ENCODE measurements at regions not wholly inside any gene's neighbourhood (a gene's known extent, or its start where the extent isn't known, plus 50 kb on each side); places are given as distances from the start of the nearest gene placed in this dataset.

DNA sequence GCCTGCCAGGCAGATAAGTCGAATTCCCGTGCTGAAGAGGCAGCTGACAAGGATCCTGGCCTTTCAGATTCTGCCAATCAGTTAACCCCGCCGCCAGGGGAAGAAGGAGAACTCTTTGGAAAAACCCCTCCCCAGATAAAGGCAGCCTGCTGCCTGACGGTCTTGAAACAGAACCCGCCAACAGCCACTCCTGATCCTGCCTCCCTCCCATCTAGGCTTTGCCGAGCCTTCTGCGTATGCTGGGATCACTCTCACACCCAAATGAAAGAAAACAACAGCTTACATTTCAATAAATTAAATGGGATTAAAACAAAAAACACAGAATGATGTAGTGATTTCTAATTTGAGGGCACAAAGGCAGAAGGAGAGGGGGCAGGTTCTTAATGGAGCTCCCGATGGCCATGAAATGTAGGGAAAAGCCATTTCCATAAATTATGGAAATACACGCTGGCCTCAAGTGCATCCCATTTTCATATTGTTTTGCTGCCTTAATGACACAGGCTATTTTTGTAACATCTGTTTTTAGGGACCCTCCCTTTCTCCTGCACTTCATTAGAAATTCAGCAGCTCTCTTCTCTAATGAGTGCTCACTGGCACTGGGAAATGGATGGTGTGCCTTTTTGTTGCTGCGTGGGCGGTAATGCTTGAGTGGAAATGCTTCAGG is 319.1 kb downstream of the MED10 start:
- no peak for DNase-seq

DNA sequence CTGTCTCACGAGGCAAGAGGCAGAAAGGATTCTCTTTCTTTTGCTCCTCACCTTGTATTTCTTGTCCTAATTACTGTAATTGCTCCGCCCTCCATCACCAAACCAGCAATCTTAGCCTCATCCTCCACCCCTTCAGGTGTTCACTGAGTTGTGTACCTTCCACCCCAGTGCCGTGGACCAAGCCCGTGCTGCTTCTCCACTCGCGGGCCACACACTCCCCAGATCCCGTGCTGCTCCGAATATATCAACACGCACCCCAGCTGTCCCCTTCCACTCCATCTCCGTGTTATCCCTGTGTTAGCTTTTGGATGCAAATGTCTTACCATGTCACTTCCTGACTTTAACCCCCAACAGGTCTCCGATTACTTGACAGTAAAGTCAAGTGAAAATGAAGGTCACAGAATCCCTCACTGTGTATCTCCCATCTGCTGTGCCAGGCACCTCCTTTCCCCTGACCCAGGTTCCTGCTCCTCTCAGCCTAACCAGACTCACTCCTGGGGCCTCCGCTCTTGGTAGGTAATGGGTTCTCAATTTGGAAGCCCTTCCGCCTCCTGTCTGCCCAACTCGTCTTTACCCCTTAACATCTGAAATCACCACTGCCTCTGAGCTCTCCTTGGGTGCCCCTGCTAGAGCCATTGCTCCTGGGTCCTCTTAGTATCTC is 320.2 kb downstream of the MED10 start:
- no peak for DNase-seq

DNA sequence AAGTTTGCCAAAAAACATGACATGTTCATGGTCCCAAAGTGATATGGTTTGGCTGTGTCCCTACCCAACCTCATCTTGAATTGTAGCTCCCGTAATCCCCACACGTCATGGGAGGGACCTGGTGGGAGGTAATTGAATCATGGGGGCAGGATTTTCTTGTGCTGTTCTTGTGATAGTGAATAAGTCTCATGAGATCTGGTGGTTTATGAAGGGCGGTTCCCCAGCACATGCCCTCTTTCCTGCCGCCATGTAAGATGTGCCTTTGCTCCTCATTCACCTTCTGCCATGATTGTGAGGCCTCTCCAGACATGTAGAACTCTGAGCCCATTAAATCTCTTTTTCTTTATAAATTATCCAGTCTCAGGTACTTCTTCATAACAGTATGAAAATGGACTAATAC is 322.1 kb downstream of the MED10 start:
- DNase-seq: no peak

DNA sequence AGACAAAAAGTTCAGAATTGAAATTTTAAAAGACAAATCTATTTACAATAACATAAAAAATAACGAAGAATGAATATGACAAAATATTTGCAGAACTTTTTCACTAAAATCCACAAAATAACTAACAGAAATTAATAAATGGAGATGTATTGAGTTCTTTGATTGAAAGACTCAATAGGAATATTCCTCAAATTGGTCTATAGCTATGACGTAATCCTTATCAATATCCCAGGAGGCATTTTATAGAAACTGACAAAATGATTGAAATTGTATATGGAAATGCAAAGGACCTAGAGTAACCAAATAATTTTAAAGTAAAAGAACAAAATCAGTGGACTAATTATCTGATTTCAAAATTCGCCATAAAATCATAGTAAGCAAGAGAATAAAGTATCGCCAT is 328.7 kb downstream of the MED10 start:
- no peak for DNase-seq

DNA sequence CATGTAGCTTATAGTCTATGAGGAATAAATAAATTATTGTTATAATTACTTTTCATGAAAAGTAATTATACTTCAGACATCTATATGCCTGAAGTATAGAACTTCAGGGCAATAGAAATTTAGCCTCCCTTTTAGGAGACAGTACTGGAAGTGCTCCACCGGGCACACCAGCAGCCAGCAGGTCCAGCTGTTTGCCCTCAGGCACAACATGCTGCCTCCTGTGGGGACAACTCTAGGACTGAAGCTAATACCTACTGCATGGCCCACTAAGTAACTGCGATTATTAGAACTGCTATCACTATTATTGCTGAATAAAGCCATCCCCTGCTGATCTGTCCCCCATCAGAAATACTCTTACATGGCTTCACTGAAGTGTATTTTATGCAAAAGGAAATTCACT is 329.6 kb downstream of the MED10 start:
- no peak for DNase-seq

DNA sequence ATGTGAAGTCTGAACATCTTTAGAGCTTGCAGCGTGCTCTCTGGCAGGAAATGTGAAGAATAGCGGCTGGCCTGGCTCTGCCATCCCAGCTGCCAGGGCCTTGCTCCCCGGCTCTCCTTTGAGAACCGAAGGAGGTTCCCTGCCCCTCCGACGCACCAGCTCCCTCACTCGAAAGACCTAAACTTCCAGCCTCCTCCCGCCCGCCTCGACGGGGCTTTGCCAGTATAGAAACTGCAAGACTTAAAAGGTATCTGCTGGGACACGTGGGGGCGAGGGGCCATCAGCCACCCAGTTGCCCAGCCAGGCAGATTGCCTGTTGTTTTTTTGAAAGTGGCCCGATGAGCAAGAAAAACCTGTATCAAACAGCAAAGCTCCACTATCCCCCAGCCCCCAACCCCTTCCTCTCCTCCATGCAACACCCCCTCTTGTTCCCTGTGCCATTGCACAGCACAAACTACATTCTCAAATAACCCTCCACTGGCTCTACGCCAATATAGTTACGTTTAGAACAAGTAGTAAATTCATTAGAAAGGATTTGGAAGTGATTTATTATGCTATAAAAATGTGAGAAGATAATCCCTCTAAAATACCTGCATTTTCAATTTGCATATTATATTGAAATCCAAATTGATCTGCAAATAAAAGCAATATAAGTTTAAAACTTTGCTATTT is 331.9 kb downstream of the MED10 start:
- no peak for DNase-seq

DNA sequence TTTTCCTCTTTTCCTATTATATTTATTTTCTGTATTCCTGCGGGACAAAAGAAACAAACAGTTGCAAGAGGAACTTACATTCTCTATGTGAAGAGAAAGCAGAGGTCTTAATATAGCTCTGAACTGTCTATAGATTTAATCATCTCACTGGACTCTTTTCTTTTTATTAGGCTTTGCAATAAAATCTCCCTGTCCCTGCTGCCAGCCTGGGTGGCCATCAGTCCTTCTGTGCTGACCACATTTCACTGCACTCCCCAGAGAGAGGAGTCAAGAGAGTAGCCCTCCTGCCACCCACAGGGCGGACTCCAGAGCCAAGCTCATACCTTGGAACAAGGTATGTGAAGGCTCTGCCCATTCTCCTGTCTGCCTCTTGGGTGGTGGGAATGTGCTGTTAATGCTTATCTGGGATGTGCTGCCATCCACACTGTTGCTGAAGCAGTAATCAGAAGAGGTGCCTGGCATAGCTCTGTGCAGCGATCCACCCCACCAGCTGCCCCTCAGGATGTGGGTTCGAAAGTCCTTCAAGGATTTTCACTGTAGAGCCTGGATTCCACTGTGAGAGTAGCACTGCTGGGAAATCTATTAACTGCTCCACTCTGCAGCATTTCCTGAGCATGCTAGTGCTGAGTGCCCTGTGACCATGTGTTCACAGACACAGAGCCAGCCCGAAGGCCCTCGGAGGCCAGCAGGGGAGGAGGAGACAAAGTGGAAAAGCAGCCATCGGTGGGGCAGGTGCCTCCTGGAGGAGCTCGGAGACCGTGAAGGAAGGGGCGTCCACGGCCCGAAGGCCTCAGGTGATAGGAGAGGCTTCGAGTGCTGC is 334.6 kb downstream of the MED10 start:
- DNase-seq: no peak

DNA sequence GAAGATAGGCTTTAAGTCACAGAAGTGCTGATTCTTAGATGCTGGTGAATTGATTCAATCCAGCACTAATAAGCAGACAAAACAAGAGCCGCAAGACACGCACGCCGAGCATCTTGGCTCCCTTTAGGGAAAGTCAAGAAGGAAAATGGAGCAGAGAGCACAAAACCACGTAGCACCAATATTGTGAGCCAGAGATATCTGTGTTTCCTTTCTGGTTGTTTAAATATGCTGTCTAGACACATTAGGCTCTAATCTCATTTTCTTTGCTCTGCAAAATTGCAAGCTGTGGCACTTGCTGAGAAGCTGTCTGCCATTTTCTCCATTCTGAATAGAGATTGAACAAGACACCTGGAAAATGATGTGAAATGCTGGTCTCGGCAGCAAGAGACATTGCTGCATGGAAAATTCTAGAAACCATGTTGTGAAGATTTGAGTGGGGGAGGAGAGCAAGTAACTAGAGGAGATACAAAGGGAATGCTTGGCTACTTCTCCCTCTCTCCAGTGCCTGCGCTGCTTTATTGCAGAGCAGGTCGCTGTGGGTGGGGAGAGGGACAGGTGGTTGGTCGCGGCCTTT is 336.3 kb downstream of the MED10 start:
- DNase-seq: no peak

DNA sequence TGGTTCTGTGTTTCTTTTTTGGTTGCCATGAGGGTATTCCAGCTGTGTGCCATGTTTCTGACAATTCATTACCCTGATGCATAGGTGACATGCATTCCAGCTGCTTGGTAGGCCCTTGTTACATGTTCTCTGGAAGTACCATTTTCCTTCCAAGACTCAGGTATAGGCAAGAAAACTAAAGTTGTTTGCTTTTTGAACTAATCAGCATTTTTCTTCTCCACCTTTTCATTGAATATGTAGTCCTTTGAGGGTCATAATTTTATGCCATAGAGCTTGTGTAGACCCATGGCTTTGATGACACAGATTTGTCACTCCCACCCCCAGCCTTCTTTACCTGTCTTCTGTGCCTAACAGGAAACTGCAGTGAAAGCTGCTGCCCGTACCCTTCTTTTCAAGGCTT is 339.2 kb downstream of the MED10 start:
- DNase-seq: no peak

DNA sequence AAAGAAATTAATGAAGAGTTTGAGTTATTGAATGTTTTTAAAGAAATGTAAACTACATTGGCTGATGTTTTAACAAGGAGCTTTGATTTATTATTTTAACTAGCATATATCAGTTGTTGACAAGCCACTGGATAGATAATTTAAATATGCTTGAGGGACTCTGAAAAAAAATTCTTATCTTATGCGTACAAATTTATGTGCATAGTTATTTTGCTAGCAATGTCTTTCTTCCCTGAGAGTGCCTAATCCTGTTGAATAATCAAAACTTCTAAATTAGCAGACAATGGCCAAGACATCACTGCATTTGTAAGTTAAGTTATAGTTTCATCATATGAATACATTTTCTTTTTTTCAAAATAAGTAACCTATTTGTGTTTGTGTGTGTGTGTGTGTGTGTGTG is 342.3 kb downstream of the MED10 start:
- DNase-seq: no peak

DNA sequence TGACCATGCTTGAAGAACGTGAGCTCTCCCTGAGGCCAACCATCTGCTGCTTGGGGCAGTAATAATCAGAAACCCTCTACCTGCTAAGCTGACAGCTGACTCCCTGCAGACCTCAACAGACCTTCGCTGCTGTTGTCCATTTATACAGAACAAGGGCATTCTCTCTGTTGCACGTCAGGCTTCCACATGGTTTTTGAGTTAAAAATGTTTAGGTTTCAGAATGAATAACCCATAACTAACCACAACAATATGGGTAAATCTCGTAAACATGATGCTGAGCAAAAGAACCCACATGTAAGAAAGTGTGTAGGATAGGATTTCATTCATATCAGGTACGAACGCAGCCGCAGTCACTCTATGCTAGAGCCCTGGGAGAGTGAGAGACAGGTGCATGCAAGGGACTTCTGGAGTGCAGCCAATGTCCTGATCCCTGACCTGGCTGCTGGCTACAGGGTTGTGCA is 348.5 kb downstream of the MED10 start:
- DNase-seq: peak; percentile 12 to 24

DNA sequence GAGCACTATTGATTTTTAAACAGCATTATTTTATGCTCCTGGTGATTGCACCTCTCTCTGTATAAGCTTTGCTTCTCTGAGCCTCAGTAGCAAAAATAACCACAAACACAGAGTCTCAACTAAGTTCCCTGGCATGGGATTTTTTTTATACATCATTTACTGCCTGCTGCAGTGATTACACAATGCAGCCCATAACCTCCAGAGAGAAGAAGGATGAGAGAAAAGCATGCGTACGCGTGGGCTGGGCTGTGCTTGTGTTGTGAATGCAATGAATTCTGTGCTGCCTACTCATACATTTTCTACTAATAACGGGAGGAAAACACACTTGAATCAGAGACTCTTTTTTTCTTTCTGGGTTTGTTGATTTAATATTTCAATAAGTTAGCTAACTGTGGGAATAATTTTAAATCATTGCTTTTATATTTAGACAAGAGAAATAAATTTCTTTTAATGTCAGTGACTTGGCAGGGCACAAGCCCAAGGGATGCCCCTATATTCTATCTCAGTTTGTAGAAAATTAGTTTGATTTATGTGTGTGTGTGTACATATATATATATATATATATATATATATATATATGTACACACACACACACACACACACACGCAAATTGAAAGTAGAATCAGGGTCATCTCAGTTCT is 351.5 kb downstream of the MED10 start:
- no peak for DNase-seq

DNA sequence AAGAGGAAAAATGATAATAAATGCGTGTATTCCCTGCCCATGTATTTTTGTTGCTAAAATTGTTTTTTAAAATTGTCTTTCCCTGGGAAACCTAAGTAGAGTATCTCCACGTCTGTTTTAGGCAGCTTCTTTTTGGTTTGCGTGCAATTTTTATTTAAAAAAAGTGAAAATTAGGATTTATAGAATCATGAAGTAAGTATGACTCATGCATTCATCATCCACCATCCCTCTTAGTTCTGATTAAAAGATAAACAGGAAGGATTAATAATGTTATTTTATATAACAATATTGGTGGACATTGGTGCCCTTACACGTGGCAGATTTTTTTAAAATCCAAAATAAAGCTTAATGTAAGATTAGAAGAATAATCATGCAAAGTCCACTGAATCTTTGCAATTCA is 358.7 kb downstream of the MED10 start:
- no peak for DNase-seq

DNA sequence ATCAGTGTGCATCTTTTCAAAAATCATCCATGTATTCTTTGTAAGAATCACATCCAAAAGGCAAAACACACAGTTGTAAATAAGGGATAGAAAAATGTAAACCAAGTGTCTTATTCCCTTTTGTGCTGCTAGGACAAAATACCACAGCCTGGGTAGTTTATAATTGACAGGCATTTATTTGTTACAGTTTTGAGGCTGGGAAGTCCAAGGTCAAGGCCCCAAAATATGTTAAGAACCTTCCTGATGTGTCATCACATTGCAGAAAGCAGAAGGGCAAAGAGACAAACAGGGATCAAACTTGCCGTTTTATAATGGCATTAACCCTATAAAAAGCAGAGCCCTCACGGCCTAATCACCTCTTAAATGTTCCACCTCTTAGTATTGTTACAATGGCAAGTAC is 364.8 kb downstream of the MED10 start:
- DNase-seq: no peak

DNA sequence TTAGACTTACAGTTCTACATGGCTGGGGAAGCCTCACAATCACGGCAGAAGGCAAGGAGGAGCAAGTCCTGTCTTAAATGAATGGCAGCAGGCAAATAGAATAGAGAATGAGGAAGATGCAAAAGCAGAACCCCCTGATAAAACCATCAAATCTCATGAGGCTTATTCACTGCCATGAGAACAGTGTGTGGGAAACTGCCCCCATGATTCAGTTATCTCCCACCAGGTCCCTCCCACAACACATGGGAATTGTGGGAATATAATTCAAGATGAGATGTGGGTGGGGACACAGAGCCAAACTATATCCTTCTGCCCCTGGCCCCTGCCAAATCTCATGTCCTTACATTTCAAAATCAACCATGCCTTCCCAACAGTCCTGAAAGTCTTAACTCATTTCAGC is 367.1 kb downstream of the MED10 start:
- DNase-seq: no peak

DNA sequence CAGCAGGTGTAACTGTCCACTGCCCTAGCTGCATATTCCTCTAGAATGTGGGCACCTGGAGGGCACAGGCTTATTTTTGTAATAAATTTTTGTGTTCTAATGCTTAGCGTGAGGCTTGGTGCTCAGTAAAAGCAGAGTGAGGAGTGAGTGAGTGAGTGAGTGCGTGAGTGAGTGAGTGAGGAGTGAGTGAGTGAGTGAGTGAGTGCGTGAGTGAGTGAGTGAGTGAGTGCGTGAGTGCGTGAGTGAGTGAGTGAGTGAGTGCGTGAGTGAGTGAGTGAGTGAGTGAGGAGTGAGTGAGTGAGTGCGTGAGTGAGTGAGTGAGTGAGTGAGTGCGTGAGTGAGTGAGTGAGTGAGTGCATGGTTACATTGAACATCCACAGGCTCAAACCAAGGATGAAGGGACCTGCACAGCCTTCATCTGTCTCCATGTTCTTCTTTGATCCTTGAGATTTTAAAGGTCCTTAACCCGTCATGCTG is 371.5 kb downstream of the MED10 start:
- DNase-seq: no peak

DNA sequence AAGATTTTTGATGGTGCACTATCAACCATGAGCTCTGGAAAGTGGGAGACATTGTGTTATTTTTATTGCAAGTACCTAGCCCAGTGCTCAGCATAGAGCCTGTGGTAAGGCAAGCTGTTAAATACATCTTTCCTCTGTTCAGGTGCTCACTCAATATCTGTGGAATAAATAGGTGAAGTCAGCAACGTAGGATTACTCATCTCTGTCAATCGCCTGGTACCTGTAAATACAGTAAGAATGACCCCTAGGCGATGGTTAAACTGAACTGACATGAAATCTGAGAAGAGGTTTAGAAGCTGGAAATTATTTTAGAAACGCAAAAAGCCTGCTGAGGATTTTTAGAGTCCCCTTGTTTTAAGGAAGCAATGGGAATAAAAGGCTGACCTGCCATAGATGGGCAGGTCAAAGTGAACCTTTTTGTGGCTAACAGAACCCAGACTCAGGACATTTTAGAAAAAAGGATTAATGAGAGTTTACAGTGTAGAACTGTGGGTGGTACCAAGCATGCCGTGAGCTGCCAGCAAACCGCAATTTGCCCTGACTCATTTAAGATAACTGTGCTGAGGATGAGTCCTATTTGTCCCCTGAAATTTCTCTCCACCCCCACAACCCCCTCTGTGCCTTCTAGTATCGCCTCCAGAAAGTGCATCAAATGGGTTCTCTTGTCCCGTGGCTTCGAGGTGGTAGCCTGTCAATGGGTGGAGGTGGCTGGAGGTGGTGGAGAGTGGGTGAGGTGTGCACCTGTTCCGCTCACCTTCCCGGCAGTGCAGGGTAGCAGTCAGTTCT is 375.1 kb downstream of the MED10 start:
- no peak for DNase-seq

DNA sequence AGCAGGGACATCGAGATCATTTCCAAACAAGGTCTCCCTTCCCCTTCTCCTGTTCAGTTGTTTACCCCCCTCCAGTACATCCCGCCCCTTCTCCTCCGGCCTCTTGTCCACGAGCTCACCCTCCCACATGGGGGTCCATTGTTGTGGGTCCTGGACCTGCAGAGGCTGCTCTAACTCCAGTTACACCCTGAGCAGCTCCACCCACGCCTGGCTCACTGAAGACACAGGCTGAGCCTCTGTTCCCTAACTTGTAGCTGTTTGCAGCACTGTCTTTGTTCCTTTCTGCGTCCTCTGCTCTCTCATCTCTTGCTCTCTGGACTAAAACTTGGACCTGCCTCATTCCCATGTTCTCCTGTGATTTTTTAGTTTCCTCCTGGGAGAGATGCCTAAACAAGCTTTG is 377.5 kb downstream of the MED10 start:
- no peak for DNase-seq

DNA sequence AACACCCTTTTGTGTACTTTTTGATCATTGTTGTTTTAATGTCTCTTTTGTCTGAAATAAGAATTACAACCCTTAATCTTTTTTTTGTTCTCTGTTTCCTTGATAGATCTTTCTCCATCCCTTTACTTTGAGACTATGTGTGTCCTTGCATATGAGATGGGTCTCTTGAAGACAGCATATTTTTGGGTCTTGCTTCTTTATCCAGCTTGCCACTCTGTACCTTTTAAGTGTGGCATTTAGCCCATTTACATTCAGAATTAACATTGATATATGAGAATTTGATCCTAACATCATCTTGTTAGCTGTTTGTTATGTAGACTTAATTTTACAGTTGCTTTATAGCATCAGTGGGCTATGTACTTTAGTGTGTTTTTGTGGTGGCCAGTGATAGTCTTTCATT is 382.5 kb downstream of the MED10 start:
- DNase-seq: no peak

DNA sequence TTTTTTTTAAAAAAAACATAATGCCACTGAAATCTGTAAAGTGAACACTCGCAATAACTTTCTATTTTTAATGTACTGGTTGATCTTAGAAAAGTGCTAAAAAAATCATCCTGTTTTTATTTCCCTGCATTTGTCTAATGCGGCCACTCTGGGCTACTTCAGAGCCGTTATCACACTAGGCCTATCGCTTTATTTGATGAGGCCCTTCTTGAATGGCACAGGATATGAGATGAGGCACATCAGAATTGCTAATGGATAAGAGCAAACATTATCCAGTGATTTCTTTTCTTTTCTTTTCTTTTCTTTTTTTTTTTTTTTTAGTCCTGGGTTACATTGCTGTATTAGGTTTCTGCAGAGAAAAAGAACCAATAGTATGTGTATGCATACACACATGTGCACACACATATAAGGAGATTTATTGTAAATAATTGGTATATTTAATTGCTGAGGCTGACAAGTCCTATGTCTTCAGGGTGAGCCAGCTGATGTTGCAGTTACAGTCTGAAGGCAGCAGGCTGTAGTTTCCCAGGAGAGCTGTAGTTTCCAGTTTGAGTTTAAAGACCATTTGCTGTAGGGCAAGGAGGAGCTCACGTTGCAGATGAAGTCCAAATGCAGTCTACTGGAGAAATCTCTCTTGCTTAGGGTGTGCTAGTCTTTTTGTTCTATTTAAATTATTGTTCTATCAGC is 391.7 kb downstream of the MED10 start:
- no peak for DNase-seq

DNA sequence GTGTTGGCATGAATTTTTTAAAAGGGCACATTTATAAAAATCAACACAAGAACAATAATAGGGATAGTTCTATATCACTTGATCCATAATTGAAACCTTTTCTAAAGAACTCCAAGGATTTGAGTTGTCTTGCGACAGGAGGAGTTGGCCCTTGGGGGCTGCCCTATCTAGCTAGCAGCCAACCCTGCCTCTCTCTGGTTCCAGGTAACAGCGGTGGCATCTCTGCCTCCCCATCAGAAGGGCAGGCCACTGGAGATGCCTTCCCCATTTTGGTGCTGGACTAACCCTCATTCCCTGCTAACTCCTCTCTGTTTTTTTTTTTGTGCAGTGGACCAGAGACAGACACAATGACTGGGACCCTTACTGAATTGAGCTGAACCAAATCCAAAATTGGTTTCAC is 393.0 kb downstream of the MED10 start:
- no peak for DNase-seq
